AG08395 (cell line): ENCODE measurements at regions not wholly inside any gene's neighbourhood (a gene's known extent, or its start where the extent isn't known, plus 50 kb on each side); places are given as distances from the start of the nearest gene placed in this dataset.
"Not testable (repeated sequence)": the region's sequence is repeated elsewhere in the genome, so short reads cannot be mapped to it uniquely, and the experiment has no call there.

ENCODE experiments used
- DNase-seq: peaks from one replicate; pipeline ENCODE4 v3.0.0; 2012; ENCODE audit warnings: mixed read lengths, low spot score

- no peak for DNase-seq
Observed at GRCh38 chr5:68026092-68026885, 189.3 kb upstream of the PIK3R1 start.

GRCh38 chr5:68024426-68024825 is 191.1 kb upstream of the PIK3R1 start:
- DNase-seq: no peak

GRCh38 chr5:68021916-68022315 is 193.6 kb upstream of the PIK3R1 start:
- no peak for DNase-seq

GRCh38 chr5:68021227-68021626 is 194.3 kb upstream of the PIK3R1 start:
- no peak for DNase-seq

- DNase-seq: not testable (repeated sequence)
Observed at GRCh38 chr5:68020461-68020969, 195.0 kb upstream of the PIK3R1 start.

- no peak for DNase-seq
Observed at GRCh38 chr5:68015381-68016302, 199.9 kb upstream of the PIK3R1 start.

GRCh38 chr5:68012831-68013230 is 202.7 kb upstream of the PIK3R1 start:
- DNase-seq: no peak

- peak; percentile 43 for DNase-seq
Observed at GRCh38 chr5:68012429-68012828, 203.1 kb upstream of the PIK3R1 start.

GRCh38 chr5:68011801-68012200 is 203.8 kb upstream of the PIK3R1 start:
- no peak for DNase-seq

GRCh38 chr5:68011259-68011760 is 204.2 kb upstream of the PIK3R1 start:
- DNase-seq: no peak

- DNase-seq: no peak
Observed at GRCh38 chr5:68010740-68011139, 204.8 kb upstream of the PIK3R1 start.

- peak; percentile 58 for DNase-seq
Observed at GRCh38 chr5:68007451-68007850, 208.1 kb upstream of the PIK3R1 start.

GRCh38 chr5:68002836-68003235 is 212.7 kb upstream of the PIK3R1 start:
- DNase-seq: no peak

- no peak for DNase-seq
Observed at GRCh38 chr5:68000805-68001204, 214.8 kb upstream of the PIK3R1 start.

- DNase-seq: no peak
Observed at GRCh38 chr5:67999391-67999790, 216.2 kb upstream of the PIK3R1 start.

GRCh38 chr5:67998709-67999261 is 216.8 kb upstream of the PIK3R1 start:
- DNase-seq: peak; percentile 90

GRCh38 chr5:67997892-67998457 is 217.6 kb upstream of the PIK3R1 start:
- DNase-seq: no peak

GRCh38 chr5:67997148-67997547 is 218.4 kb upstream of the PIK3R1 start:
- DNase-seq: no peak

GRCh38 chr5:67996596-67996995 is 219.0 kb upstream of the PIK3R1 start:
- no peak for DNase-seq

- DNase-seq: peak; percentile 60
Observed at GRCh38 chr5:67992923-67993322, 222.6 kb upstream of the PIK3R1 start.

- no peak for DNase-seq
Observed at GRCh38 chr5:67989456-67989855, 226.1 kb upstream of the PIK3R1 start.

GRCh38 chr5:67986761-67987160 is 228.8 kb upstream of the PIK3R1 start:
- DNase-seq: no peak
